Heart left ventricle (tissue), 16 donors: ENCODE measurements at regions not wholly inside any gene's neighbourhood (a gene's known extent, or its start where the extent isn't known, plus 50 kb on each side); places are given as distances from the start of the nearest gene placed in this dataset.

Source experiments
- ATAC-seq, 4 donors: fragments of 200-7000 bp; cut with Tn5 transposase; one replicate each; pipeline ENCODE4 v1.9.1; 2020 to 2022; ENCODE audit warnings: moderate library complexity in 4 of 4, mild to moderate bottlenecking in 3 of 4, moderate number of reproducible peaks in 1 of 4
- DNase-seq, 5 donors: peaks; one replicate each; pipeline ENCODE4 v3.0.0-alpha.2; 2020
- H3K27ac ChIP-seq, 12 donors: fragments of 200-600 bp; sonication (generic) in 4 of 12; one replicate each; pipeline versions ENCODE4 v1.5.0 to v1.8.0; 2016 to 2022; ENCODE audit warnings: mild to moderate bottlenecking in 2 of 12
- H3K27me3 ChIP-seq, 9 donors: fragments of 200-600 bp; sonication (generic) in 2 of 9; one replicate each; pipeline versions ENCODE4 v1.5.1 to v1.8.0; 2016 to 2022; ENCODE audit warnings: mild to moderate bottlenecking in 3 of 9
- H3K36me3 ChIP-seq, 9 donors: fragments of 200-600 bp; sonication (generic) in 2 of 9; one replicate each; pipeline versions ENCODE4 v1.5.0 to v1.8.0; 2018 to 2022; ENCODE audit warnings: mild to moderate bottlenecking in 2 of 9
- H3K4me1 ChIP-seq, 12 donors: fragments of 200-600 bp; sonication (generic) in 4 of 12; one replicate each; pipeline versions ENCODE4 v1.5.0 to v1.8.0; 2016 to 2022; ENCODE audit warnings: mild to moderate bottlenecking in 3 of 12
- H3K4me3 ChIP-seq, 12 donors: fragments of 200-600 bp; sonication (generic) in 4 of 12; one replicate each; pipeline versions ENCODE4 v1.5.0 to v1.8.0; 2017 to 2022; ENCODE audit warnings: mild to moderate bottlenecking in 9 of 12, moderate library complexity in 4 of 12
- H3K9me3 ChIP-seq, 12 donors: fragments of 200-600 bp; sonication (generic) in 4 of 12; one replicate each; pipeline versions ENCODE4 v1.5.0 to v1.8.0; 2016 to 2022; ENCODE audit warnings: mild to moderate bottlenecking in 1 of 12
- POLR2A ChIP-seq, 2 donors: fragments of 450-650 bp; IDR thresholded peaks; one replicate each; pipeline ENCODE4 v1.6.1; 2017; ENCODE audit warnings: antibody characterized with exemption in 2 of 2, mild to moderate bottlenecking in 2 of 2, moderate library complexity in 2 of 2
- WGBS, 4 donors: extraction: QIAGEN DNeasy Blood & Tissue Kit in 2 of 4; methylation state at CpG; one replicate each; pipeline versions ENCODE4 v1.1.5 to v1.1.7; 2013 to 2018; 5-methylcytosine and 5-hydroxymethylcytosine counted together
- intact Hi-C, 10 donors: fragments of 100-400 bp; cut with DNase I; formaldehyde crosslinking; loops; one replicate each; pipeline versions ENCODE4 v1.11.1 to v1.14.2; 2022
- TF ChIP-seq, protein P1 (sequence below), 12 donors: fragments of 200-600 bp; sonication (generic) in 4 of 12; IDR thresholded peaks; one replicate each; pipeline versions ENCODE4 v1.5.0 to v1.8.0; 2018 to 2022; ENCODE audit warnings: antibody characterized with exemption in 12 of 12, mild to moderate bottlenecking in 5 of 12
- donor health status: ischemic (EF 13 %, LVEDD 7.1; RV severe dilation, severe dysfunction).
- donor health status: healthy with polysubstance abuse.
- donor health status: DM: no; HTN: yes; CAD: no.
- donor health status: DM: no; HTN: no; CAD: no.
- donor health status: ischemic (EF 25% LVEDD 6.9; RV normal size, moderate dysfunction).
- donor health status: ischemic (EF 25% LVEDD 5.7; RV mildly dilated, moderate dysfunction).
- donor health status: healthy.
- donor health status: DM: yes; HTN: yes; CAD: no.
- donor health status: ischemic (EF 35%, LVEDD 5.7; RV mildly dilated, moderate dysfunction).
- donor health status: nonischemic (EF 11% LVEDD 7.7; RV severe dilation, severe dysfunction).
- donor health status: DM: yes; HTN: yes; CAD: no.
- donor health status: PGD.
- donor health status: ischemic (EF 29% LVEDD 5.4; RV normal size, mild dysfunction).
- donor health status: nonischemic (EF 23%, LVEDD 6.1; RV moderate dilation, normal function).

DNA sequence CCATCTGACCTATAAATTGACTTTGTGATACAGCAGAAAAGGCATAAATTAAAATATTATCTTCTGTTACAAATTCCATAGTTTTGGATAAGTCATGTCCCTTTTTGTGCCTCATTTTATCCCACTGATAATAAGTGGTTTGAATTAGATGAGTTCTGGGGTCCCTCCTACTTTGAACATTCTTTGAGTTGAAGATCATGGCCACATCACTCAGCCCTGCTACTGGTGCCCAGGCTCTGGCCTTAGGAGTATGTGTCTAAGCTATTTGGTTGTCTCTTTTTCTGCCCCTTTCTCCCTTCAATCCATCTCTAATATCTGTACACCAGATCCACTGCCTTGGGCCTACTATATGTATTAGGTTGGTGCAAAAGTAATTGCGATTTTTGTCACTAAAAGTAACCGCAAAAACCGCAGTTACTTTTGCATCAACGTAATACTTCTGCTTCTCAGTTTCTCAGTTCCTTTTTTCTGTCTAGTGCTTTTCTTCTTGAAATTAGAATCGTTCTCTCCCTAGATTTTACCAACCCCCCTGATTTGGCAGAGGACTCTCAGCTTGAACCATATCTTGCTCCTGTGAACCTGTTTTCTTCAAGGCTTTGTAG, 362.5 kb upstream of the TNP1 start:
- H3K36me3 ChIP-seq, result no peaks in the 10 kb centered on the region
- intact Hi-C loops, result no loop called here
- H3K4me1 ChIP-seq, result peaks cover 0 to 62% (median 12%) of the 10 kb centered on the region in 12 donors
- no peak for TF ChIP-seq POLR2A (IDR thresholded peaks at IDR 0.05)
- TF ChIP-seq, protein P1, sequence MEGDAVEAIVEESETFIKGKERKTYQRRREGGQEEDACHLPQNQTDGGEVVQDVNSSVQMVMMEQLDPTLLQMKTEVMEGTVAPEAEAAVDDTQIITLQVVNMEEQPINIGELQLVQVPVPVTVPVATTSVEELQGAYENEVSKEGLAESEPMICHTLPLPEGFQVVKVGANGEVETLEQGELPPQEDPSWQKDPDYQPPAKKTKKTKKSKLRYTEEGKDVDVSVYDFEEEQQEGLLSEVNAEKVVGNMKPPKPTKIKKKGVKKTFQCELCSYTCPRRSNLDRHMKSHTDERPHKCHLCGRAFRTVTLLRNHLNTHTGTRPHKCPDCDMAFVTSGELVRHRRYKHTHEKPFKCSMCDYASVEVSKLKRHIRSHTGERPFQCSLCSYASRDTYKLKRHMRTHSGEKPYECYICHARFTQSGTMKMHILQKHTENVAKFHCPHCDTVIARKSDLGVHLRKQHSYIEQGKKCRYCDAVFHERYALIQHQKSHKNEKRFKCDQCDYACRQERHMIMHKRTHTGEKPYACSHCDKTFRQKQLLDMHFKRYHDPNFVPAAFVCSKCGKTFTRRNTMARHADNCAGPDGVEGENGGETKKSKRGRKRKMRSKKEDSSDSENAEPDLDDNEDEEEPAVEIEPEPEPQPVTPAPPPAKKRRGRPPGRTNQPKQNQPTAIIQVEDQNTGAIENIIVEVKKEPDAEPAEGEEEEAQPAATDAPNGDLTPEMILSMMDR (IDR thresholded peaks at IDR 0.05), result no peak
- no peak overlapping the region for H3K4me3 ChIP-seq
- H3K27ac ChIP-seq, result peak overlapping the region in 2 of 12 donors; percentile 24 to 54
- 86 to 97% (median 91%) methylated on average over 5 of the region's 5 CpGs for WGBS, 4 donors
- H3K27me3 ChIP-seq, result peaks cover 0 to 51% (median 0%) of the 10 kb centered on the region in 9 donors
- H3K9me3 ChIP-seq, result no peaks in the 10 kb centered on the region
- DNase-seq (no peak), ATAC-seq (no peak)

- H3K4me3 ChIP-seq, result no peak overlapping the region
- peak overlapping the region in 1 of 12 donors; percentile 7 for H3K27ac ChIP-seq
- WGBS, 4 donors, result 77 to 84% (median 80%) methylated on average over 5 of the region's 5 CpGs
- intact Hi-C loops, result no loop called here
- TF ChIP-seq POLR2A (IDR thresholded peaks at IDR 0.05), result no peak
- TF ChIP-seq, protein P1 (IDR thresholded peaks at IDR 0.05), result no peak
- ATAC-seq (peak in 1 of 4 donors; percentile 27), DNase-seq (peak in 2 of 5 donors; percentile 18 to 38)
- peaks cover 0 to 35% (median 0%) of the 10 kb centered on the region in 9 donors for H3K27me3 ChIP-seq
- no peaks in the 10 kb centered on the region for H3K36me3 ChIP-seq
- H3K4me1 ChIP-seq, result peaks cover 0 to 62% (median 12%) of the 10 kb centered on the region in 12 donors
- H3K9me3 ChIP-seq, result no peaks in the 10 kb centered on the region
Measured at GRCh38 chr2:217220228-217221013, 360.6 kb upstream of the TNP1 start.

- Histone ChIP-seq H3K27ac (peak overlapping the region in 2 of 12 donors; percentile 31 to 33), H3K9me3 (no peaks in the 10 kb centered on the region), H3K27me3 (peaks cover 0 to 27% (median 0%) of the 10 kb centered on the region in 9 donors), H3K36me3 (no peaks in the 10 kb centered on the region), H3K4me3 (no peak overlapping the region), H3K4me1 (peaks cover 0 to 59% (median 12%) of the 10 kb centered on the region in 12 donors)
- ATAC-seq (peak in 2 of 4 donors; percentile 8 to 13), DNase-seq (no peak)
- 64 to 90% (median 79%) methylated on average over 2 of the region's 2 CpGs for WGBS, 4 donors
- intact Hi-C loops, result no loop called here
- no peak for TF ChIP-seq POLR2A (IDR thresholded peaks at IDR 0.05)
- TF ChIP-seq, protein P1 (IDR thresholded peaks at IDR 0.05), result no peak
Measured at GRCh38 chr2:217219164-217219520, 359.3 kb upstream of the TNP1 start.
